ENCODE measurements at regions not wholly inside any gene's neighbourhood (a gene's known extent, or its start where the extent isn't known, plus 50 kb on each side); places are given as distances from the start of the nearest gene placed in this dataset.

GRCh38 chr4:104979083-104979760 is 167.5 kb upstream of the TET2 start:
- H3K36me3 ChIP-seq = no peaks in the 10 kb centered on the region
- H3K4me3 ChIP-seq = no peak overlapping the region
- peaks cover 0 to 6% (median 0%) of the 10 kb centered on the region in 3 donors for H3K9me3 ChIP-seq
- H3K27ac ChIP-seq = no peak overlapping the region
- H3K4me1 ChIP-seq = no peaks in the 10 kb centered on the region
- intact Hi-C loops (cut with DNase I; ENCODE audit: low total_unique reads) = no loop called here
- TF ChIP-seq CTCF (IDR thresholded peaks at IDR 0.05) = no peak
- peak in 1 of 2 donors; percentile 44 for DNase-seq
- no peaks in the 10 kb centered on the region for H3K27me3 ChIP-seq

DNA sequence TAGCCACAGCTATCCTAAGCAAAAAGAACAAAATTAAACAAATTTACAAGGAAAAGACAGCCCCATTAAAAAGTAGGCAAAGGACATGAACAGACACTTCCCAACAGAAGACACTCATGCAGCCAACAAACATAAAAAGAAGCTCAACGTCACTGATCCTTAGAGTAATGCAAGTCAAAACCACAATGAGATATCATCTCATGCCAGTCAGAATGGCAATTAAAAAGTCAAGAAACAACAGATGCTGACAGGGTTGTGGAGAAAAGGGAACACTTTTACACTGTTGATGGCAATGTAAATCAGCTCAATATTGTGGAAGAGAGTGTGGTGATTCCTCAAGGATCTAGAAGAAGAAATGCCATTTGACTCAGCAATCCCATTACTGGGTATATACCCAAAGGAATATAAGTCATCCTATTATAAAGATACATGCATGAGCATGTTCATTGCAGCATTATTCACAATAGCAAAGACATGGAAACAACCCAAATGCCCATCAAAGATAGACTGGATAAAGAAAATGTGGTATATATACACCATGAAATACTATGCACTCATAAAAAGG is 163.0 kb upstream of the TET2 start:
- H3K36me3 ChIP-seq = no peaks in the 10 kb centered on the region
- no peak overlapping the region for H3K27ac ChIP-seq
- intact Hi-C loops (cut with DNase I; ENCODE audit: low total_unique reads) = no loop called here
- H3K4me3 ChIP-seq = no peak overlapping the region
- H3K4me1 ChIP-seq = no peaks in the 10 kb centered on the region
- no peak for TF ChIP-seq CTCF (IDR thresholded peaks at IDR 0.05)
- H3K9me3 ChIP-seq = peaks cover 0 to 6% (median 0%) of the 10 kb centered on the region in 3 donors
- DNase-seq = no peak
- no peaks in the 10 kb centered on the region for H3K27me3 ChIP-seq

DNA sequence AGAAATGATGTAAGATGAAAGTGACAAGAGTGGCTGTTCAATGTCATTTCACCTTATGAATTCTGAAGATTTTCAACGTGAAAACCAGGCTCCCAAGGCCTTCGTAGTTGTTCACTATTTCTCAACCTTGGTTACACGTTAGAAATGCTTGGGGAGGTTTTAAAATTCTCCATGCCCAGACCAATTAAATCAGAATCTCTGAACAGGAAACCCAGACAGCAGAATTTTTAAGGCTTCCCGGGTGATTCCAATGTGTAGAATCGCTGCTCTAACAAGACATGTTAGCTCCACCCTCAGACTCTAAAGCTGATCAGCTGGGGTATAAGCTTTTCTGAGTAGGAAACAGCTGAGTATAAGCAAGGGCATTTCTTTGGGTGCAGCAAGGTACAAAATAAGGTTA is 160.4 kb upstream of the TET2 start:
- no peak for DNase-seq
- Histone ChIP-seq H3K4me1 (no peaks in the 10 kb centered on the region), H3K36me3 (no peaks in the 10 kb centered on the region), H3K4me3 (no peak overlapping the region), H3K9me3 (no peaks in the 10 kb centered on the region), H3K27me3 (no peaks in the 10 kb centered on the region), H3K27ac (no peak overlapping the region)
- intact Hi-C loops (cut with DNase I; ENCODE audit: low total_unique reads) = no loop called here
- TF ChIP-seq CTCF (IDR thresholded peaks at IDR 0.05) = no peak

DNA sequence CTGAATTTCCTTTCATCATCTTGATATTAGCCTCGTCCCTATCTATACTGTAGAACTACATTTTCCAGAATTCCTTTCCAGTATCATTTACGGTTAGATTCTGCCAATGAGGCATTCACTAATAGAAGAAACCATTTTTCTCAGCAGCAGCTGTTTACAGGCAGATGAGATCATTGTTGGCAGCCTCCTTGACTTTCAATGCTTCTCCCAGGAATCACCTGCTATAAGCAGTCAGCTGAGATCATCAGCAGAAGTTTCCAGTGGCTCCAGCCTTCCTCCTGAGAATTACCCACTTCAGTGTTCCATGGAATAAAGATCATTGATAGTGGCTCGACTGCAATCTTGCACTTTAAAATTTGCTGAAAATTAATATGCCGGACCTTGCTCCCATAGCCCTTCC is 157.3 kb upstream of the TET2 start:
- DNase-seq = no peak
- intact Hi-C loops (cut with DNase I; ENCODE audit: low total_unique reads) = no loop called here

DNA sequence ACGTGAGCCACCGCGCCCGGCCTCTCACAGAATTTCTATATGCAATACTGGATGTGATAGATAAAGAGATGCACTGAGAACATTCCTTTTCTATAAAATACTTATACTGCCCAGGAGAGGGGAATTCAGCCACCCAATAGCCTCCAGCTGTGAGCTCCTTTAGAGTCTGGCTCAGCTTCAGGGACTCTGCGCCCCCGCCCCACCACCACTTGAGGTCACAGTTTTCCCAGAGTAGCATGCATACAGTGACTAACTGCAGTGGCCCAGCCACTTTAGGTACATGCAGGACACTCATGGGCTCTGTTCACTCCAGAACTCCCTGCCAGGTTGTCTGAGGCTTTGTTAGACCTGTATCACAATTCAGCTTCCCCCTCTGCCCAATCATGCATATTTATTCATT is 144.4 kb upstream of the TET2 start:
- no peaks in the 10 kb centered on the region for H3K27me3 ChIP-seq
- no peaks in the 10 kb centered on the region for H3K4me1 ChIP-seq
- no peak overlapping the region for H3K4me3 ChIP-seq
- DNase-seq = no peak
- H3K9me3 ChIP-seq = no peaks in the 10 kb centered on the region
- H3K36me3 ChIP-seq = no peaks in the 10 kb centered on the region
- no peak for TF ChIP-seq CTCF (IDR thresholded peaks at IDR 0.05)
- intact Hi-C loops (cut with DNase I; ENCODE audit: low total_unique reads) = no loop called here
- no peak overlapping the region for H3K27ac ChIP-seq

More for the DNA sequence above, 157.3 kb upstream of the TET2 start:
- no peaks in the 10 kb centered on the region for H3K4me1 ChIP-seq
- H3K27me3 ChIP-seq = no peaks in the 10 kb centered on the region
- peaks cover 0 to 10% (median 0%) of the 10 kb centered on the region in 3 donors for H3K9me3 ChIP-seq
- H3K36me3 ChIP-seq = no peaks in the 10 kb centered on the region
- H3K4me3 ChIP-seq = no peak overlapping the region
- no peak for TF ChIP-seq CTCF (IDR thresholded peaks at IDR 0.05)
- no peak overlapping the region for H3K27ac ChIP-seq

Measured in tibial artery (tissue), 4 donors.